GM18526 (cell line): ENCODE measurements at regions not wholly inside any gene's neighbourhood (a gene's known extent, or its start where the extent isn't known, plus 50 kb on each side); places are given as distances from the start of the nearest gene placed in this dataset.

Experiments
- POLR2A ChIP-seq: IDR thresholded peaks from 3 replicates; pipeline ENCODE4 v1.6.1; 2011; ENCODE audit not compliant: insufficient read length; ENCODE audit errors: extremely low read depth

DNA sequence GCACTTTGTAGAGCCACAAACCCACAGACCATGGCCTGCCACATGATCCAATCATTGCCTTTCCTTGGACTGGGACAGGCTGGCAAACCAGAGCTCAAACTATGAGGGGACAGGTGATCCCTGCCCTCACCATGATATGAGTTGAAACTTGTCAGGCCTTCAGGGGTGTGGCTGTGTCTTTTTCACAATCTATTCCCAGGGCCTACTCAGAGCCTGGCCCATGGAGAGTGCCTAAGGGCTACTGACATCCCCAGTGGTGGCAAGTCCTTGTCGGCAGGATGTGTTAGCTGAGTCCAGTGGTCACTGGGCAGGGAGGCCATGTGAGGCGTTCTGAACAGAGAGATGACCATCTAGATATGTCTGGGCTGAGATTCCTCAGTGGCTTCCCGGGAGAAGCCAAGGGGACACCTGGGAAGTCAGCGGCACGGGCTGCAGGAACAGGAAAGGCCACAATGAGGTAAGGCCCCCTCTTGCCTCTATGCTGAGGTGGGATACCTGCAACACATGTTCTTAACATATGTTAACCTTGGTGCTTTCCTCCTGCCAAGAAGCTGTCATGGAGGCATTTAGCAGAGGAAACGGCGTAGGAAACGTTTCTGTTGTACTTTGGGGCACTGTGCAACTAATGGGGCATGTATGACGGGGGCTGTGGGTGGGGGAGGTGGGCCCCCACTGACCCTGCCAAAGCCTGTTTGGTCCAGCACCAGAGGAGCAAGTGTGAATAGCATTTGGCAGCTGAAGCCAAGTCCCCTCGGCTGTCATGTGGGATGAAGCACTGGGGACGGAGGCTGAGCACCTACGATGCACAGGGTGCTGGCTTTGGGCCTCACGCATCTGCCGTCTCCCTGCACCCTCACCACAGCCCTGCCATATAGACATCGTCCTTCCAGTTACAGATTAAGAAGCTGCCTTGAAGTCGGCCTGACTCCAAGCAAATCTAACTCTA, 384.0 kb downstream of the RPS24 start:
- no peak for TF ChIP-seq POLR2A

DNA sequence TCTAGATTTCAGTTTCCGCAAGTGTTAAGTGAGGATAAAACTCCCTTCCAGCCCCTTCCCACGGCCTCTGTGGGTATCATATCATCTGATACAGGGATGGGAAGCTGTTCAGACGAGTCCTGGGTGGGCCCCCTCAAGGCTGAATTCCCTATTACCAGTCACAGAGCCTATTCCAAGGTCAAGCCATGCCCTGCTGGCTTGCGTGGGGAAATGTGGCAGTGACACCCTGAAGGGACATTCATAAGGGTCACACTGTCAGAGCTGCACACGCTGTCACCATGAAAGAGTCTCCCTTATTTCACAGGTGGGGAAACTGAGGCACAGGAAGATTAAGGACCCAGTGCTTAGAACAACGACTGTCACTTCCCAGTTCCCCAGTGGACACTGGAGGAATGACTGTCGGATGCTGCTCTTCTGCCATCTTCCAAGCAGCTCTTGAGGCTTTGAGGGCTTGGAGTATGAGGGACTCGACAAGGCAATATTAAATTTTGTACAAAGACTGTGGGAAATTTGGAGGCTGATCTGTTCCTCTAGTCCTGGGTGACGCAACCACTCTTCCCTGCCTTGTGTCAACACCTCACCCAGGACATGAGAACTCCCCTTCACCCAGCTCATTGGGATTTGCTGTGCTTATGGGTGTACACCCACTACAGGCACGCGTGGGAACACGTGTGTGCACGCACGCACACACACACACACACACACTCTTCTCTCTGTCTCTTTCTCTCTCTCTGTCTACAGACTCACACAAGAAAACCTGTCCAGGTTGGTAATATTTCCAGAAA, 386.0 kb downstream of the RPS24 start:
- TF ChIP-seq POLR2A, result no peak

- TF ChIP-seq POLR2A, result no peak
Measured at GRCh38 chr10:78420946-78421735, 387.5 kb downstream of the RPS24 start.

GRCh38 chr10:78424723-78425122, 391.1 kb downstream of the RPS24 start:
- no peak for TF ChIP-seq POLR2A

DNA sequence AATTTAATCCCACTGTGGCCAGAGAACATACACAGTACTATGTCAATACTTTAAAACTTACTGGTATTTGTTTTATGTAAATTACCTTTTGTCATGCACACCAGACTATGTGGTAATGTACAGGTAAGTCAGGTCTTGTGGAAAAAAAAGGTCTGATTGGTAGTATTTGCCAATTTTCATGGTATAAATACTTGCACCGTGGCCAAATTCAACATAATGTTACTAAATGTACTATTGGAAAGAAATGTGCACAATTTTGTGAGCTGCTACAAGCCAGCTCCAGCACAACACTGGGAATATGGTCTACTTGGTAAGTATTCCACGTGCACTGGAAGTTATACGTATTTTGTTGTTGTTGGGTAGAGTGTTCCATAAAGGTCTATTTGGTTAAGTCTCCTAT, 392.5 kb downstream of the RPS24 start:
- TF ChIP-seq POLR2A, result no peak

DNA sequence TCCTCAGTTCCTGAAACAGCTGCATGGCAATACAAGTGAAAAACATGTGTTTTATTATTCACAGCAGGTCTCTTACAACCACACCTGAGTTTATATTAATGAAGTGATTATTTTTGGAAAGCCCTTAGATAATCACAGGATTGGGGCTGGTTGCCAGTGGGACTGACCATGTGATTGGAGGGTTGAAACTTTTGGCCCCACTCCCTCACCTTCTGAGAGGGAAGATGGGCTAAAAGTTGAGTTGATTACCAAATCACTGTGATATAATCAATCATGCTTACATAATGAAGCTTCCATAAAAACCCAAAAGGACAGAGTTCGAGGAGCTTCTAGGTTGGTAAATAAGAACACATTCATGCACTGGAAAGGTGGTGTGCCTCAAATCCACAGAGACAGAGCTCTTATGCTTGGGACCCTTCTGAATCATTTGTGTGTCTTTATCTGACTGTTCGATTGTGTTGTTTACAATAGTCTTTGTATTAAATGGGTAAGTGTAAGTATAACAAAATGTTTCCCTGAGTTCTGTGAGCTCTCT, 393.9 kb downstream of the RPS24 start:
- TF ChIP-seq POLR2A, result no peak

DNA sequence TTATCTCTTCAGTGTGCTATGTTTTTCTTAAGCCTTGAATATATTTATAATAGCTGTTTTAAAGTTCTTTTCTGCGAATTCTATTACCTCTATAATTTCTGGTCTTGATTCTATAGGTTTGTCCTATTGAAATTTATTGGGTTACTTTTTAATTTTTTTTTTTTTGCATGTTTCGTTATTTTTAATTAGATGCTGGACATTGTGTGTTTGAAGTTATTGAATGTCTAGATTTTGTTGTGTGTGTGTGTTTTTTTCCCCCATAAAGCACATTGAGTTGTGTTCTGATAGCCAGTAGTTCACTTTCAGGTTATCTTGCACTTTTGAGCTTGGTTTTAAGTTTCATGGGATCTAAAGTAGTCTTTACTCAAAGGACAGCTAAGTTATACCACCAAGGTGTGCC, 394.9 kb downstream of the RPS24 start:
- no peak for TF ChIP-seq POLR2A

- TF ChIP-seq POLR2A, result no peak
Measured at GRCh38 chr10:78429984-78430383, 396.3 kb downstream of the RPS24 start.

DNA sequence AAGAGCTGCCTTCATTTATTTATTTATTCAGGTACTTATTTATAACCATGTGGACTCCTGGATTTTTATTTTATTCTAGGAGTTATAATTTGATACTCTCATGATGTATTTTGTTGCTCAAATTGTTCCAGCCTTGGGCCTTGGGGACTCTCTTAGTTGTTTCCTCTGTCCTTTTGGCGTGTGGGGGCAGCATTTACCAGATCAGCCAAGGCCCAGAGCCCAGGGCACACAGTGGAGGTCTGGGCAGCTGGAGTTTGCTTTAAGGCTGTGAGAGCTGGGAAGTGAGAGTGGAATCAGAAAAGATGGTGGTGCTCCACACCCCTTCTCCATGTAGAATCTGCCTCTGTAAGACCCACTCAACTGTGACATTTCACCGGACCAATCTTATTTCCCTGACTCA, 398.9 kb downstream of the RPS24 start:
- TF ChIP-seq POLR2A, result no peak

- no peak for TF ChIP-seq POLR2A
Measured at GRCh38 chr10:78433076-78433595, 399.5 kb downstream of the RPS24 start.

DNA sequence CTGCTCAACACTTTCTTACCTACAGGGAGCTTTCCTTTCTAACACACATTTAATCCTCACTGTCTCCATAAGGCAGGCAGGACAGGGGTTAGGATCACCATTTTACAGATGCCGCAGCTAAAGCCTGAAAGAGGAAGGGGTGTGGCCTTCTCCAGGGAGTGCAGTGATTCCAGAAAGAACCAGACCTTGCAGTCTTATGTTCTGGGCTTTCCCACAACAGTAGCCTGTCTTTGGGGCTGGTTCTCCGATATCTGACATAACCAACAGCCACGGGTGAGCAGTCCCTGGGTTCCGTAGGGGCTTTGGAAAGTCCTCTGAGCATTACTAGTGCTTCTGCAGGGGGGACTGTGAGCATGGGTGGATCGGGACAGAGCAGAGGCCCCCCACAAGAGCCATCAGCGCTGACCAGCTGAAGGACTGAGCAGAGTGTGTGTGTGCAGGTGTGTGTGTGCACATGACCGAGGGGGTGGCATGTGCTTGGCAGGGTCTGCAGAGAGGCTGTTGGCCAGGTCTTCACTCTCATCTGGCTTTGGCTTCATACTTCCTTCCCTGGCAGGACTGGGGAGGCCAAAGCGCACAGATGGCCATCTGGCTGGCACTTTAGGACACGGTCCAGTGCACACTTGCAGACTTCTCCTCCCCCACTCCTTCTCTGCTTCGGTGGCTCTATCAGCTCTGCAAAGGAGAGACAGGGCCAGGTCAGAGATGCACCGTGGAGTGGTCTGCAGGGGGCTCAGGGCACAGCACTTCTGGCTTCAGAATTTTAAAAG, 400.3 kb downstream of the RPS24 start:
- TF ChIP-seq POLR2A, result no peak

GRCh38 chr10:78434886-78435285, 401.2 kb downstream of the RPS24 start:
- TF ChIP-seq POLR2A, result no peak

DNA sequence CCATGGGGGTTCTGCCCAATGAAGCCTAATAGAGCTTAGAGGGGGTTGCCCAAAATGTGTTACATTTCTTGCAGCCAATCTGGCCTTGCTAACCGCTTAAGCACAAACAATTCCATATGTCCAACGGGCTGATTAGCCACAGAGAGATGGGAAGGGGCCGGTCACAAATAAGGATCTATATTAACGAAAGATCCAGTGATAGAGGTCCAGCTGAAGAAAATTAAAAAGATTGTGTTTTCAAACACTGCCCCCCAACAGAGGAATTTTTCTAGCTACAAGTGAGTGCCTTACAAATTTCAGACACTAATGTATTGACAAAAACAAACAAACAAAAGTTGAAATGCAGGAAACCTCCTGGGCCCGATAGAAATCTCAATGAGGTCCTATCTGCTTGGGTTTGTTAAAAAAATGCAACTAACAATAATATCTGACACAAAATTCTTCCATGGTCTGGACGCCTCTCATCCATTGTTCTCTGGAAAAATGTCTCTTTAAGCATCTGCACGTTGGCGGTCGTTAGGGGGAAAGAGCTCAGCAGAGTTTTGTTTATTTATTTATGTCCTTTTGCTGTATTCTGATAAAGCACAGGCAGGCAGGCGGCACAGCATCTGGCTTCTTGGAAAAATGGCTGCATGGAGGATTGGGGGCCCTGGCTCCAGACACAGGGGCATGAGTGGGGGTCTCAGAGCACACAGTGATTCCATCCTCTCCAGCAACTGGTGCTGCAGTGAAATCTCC, 402.0 kb downstream of the RPS24 start:
- no peak for TF ChIP-seq POLR2A

DNA sequence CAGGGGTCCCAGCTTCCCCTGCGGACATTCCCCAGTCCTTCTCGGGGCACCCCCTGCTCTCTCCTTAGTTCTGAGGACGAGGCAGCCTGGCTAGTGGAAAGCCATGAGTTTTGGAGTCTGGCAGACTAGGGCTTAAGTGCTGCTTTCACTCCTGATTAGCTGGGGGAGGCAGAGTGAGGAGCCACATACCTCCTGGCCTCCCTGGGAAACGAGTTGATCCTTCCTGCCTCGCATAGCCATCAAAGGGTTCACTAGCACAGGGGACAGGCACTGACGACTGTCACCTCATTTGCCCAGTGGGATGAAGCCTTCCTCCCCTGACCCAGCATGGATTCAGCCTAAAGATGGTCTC, 402.5 kb downstream of the RPS24 start:
- TF ChIP-seq POLR2A, result no peak
